GM12874 (cell line): ENCODE measurements at regions not wholly inside any gene's neighbourhood (a gene's known extent, or its start where the extent isn't known, plus 50 kb on each side); places are given as distances from the start of the nearest gene placed in this dataset.

Source experiments
- TF ChIP-seq, protein P1 (sequence below): IDR thresholded peaks from 2 replicates; pipeline ENCODE4 v1.5.1; 2011; ENCODE audit warnings: low read depth, mild to moderate bottlenecking, control low read depth, low read length, moderate library complexity; ENCODE audit not compliant: insufficient read depth

- TF ChIP-seq, protein P1, sequence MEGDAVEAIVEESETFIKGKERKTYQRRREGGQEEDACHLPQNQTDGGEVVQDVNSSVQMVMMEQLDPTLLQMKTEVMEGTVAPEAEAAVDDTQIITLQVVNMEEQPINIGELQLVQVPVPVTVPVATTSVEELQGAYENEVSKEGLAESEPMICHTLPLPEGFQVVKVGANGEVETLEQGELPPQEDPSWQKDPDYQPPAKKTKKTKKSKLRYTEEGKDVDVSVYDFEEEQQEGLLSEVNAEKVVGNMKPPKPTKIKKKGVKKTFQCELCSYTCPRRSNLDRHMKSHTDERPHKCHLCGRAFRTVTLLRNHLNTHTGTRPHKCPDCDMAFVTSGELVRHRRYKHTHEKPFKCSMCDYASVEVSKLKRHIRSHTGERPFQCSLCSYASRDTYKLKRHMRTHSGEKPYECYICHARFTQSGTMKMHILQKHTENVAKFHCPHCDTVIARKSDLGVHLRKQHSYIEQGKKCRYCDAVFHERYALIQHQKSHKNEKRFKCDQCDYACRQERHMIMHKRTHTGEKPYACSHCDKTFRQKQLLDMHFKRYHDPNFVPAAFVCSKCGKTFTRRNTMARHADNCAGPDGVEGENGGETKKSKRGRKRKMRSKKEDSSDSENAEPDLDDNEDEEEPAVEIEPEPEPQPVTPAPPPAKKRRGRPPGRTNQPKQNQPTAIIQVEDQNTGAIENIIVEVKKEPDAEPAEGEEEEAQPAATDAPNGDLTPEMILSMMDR: no peak
These were observed 245.3 kb downstream of the TBXT start for GRCh38 chr6:165922309-165922794.

DNA sequence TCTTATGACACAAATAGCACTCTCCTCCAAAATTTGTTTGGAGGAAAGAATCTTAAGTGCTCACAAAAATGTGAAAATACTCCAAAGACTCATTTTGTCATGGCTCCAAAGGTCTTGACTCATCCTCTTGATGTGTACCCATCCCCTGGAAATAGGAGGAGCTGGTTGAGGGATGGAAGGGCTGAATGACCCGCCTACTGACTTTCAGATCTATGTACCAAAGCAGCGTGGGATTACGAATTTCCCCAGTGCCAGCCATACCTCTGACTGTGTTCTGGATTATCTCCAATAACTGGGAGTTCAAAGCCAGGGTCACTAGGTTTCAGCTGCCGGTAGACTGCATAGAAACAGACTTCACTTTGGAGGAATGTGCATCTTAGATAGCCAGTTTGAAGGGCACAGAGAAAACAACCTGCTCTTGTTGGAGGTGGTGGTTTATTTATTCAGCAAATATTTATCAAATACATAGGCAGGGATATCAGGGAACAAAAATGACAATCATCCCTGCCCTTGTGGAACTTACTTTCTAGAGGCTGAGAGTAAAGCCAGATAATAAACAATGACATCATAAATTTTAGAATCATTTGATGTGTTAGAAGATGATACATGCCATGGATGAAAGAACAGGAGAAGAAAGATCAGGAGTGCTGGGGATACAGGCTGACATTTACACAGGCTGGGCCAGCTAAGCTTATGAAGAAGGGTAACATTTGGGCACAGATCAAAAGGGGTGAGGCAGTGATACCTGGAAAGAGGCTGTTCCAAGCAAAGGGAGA is 246.6 kb downstream of the TBXT start:
- TF ChIP-seq, protein P1: no peak

DNA sequence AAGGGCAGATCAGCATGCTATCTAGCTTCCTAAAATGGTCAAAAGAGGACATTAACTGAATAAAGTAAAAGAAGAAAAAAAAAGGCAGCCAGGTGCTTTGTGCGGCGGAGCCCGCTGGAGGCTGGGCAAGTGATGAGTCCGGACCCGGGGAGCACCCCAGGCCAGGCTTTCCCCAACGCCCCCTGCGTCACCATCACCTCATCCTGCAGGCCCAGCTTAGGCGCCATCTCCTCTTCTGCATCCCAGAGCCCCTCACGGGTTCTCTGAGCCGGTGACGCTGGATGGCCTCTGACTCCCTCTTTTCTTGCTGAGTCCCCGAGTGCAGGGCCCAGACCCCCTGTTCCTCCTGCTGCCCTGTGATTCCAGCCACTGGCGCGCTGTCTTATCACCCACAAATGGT is 250.1 kb downstream of the TBXT start:
- TF ChIP-seq, protein P1: no peak

- TF ChIP-seq, protein P1: no peak
These were observed 252.2 kb upstream of the PDE10A start for GRCh38 chr6:165915022-165915770.

DNA sequence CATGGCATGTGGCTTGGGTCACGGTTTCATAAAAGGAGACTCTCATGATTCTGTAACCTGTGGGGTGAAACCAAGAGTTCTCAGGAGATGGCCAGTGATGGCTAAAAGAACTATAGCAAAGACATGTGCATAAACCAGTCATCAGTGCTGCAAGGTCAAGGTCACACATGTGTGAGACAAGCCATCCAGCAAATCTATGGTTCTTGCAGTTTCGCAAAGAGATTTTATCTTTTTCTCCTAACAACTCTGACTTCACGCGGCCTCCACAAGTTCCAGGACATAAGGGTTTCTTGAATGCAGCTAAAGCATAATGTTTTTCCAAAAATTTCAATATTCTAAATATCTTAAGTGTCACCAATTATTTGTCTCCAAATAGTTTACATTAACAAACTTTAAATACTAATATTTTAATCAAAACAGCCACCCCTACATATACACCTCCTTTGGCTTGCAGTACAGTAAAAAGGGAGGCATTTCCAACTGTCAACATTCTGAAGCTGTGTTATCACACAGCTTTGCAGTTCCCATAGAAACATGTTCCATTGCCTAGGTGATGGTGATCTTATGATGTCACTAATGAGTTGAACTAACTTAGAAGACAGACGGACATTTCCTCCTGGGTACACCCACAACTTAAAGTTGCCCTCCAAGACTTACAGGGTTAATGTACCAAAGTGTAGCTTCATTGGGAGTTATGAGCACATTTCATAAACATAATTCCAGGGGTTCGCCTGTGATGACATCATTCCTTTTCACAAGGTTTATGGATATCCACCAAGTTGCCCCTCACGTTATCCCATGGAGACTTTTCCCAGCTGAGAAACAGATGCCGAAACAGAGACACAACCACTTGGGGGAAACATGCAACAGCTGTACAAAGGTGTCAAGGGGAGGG is 250.9 kb upstream of the PDE10A start:
- TF ChIP-seq, protein P1: no peak

DNA sequence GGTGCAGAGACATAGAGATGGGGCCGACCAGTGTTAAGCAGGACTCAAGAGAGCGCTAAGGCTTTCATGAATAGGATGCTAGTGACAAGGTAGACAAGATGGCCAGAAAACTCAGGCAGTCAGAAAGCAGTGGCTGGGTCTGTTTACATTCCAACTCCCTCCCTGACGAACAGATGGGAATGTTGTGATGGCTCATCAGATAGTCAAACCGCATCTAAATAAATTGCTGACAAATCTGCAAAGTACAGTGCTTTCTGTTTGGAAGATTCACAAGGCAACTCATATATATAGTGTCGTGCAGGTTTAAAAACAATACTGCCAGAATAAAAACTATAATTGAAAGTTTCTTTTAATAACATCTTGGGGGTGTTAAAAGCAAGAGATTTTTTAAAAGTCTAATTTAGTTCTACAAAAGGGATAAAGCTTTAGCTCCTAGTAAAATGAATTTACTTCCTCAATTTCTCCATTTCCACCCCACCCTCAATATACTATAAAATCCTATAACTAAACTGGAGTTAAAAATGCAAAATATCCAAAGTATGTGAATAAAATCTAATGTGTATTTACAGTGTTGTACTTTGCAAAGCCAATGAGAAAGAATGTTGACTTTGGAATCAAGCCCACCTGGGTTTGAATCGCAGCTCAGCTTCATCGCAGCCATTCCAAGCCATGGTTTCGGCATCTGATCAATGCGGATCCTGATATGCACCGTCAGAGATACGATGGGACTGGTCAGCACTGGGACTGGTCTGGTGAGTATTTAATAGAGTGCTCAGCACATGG is 247.3 kb upstream of the PDE10A start:
- TF ChIP-seq, protein P1: no peak
